ENCODE measurements at regions not wholly inside any gene's neighbourhood (a gene's known extent, or its start where the extent isn't known, plus 50 kb on each side); places are given as distances from the start of the nearest gene placed in this dataset.

- no peak overlapping the region for H3K4me2 ChIP-seq (ENCODE audit: insufficient read depth, insufficient read length, low read length)
- H3K14ac ChIP-seq (ENCODE audit: insufficient read depth, low read length): no peak overlapping the region
- H2AK5ac ChIP-seq (ENCODE audit: insufficient read length, low read length): no peak overlapping the region
- no peaks in the 10 kb centered on the region for H3K23me2 ChIP-seq (ENCODE audit: insufficient read length, low read depth, low read length, poor library complexity, severe bottlenecking)
- no peak overlapping the region for H3T11ph ChIP-seq (ENCODE audit: low read length)
- H3K23ac ChIP-seq (ENCODE audit: insufficient read length, low read depth, low read length): no peak overlapping the region
- Mint-ChIP-seq H3K4me3 (no peak overlapping the region), H3K4me1 (peaks cover 9% of the 10 kb centered on the region in 2 experiments), H3K27me3 (ENCODE audit: low read depth) (no peaks in the 10 kb centered on the region), H3K27ac (no peak overlapping the region), H3K9me3 (no peaks in the 10 kb centered on the region), H3K36me3 (ENCODE audit: insufficient read depth in 1 of 3, low read depth in 3 of 3) (no peaks in the 10 kb centered on the region)
- H3K4me1 ChIP-seq (ENCODE audit: insufficient read depth, low read length): peaks cover 4% of the 10 kb centered on the region; the same call in 1 of the 2 replicates
- no peaks in the 10 kb centered on the region for H3K79me1 ChIP-seq (ENCODE audit: insufficient read depth, low read depth, low read length, poor library complexity, severe bottlenecking)
- H2BK20ac ChIP-seq (ENCODE audit: low read depth, low read length, poor library complexity, severe bottlenecking): no peak overlapping the region
- H4K8ac ChIP-seq (replicated peaks; ENCODE audit: insufficient read length, low read depth, low read length): no peak overlapping the region
- H3K18ac ChIP-seq (ENCODE audit: insufficient read length, low read depth, low read length): no peak overlapping the region
- H2BK5ac ChIP-seq (ENCODE audit: insufficient read length, low read length): no peak overlapping the region
- no peak overlapping the region for H3K56ac ChIP-seq (ENCODE audit: insufficient read length, low read depth, low read length)
- no peak overlapping the region for H3K27ac ChIP-seq (ENCODE audit: insufficient read length, low read depth, low read length)
- H4K20me1 ChIP-seq (ENCODE audit: control insufficient read depth, insufficient read depth, insufficient read length): no peaks in the 10 kb centered on the region
- TF ChIP-seq CTCF (conservative IDR thresholded peaks at IDR 0.05): no peak
- H2BK12ac ChIP-seq (ENCODE audit: insufficient read length, low read depth, low read length): no peak overlapping the region
- H4K5ac ChIP-seq (ENCODE audit: insufficient read length, low read depth, low read length): no peak overlapping the region
- no peak overlapping the region for H2AFZ ChIP-seq (ENCODE audit: low read length)
- H3K4ac ChIP-seq (ENCODE audit: low read depth, low read length): no peak overlapping the region
- H2BK15ac ChIP-seq (ENCODE audit: low read depth, low read length): no peak overlapping the region
- no peaks in the 10 kb centered on the region for H3K27me3 ChIP-seq (ENCODE audit: insufficient read depth, low read length)
- H3K79me2 ChIP-seq (ENCODE audit: insufficient read depth, low read length): 0 out of 2 replicates have a peak, but pooled peaks cover 1% of the 10 kb centered on the region
- DNase-seq: no peak
- no peak overlapping the region for H3K9ac ChIP-seq (ENCODE audit: extremely low read depth, insufficient read length, low read length)
- no peaks in the 10 kb centered on the region for H3K9me3 ChIP-seq (ENCODE audit: control insufficient read depth, low read depth, low read length)
- WGBS (ENCODE audit: extremely low coverage, insufficient read length, low lambda C conversion rate): no CpG with 5 or more reads among the region's 1 CpG
- no peak overlapping the region for H2BK120ac ChIP-seq (ENCODE audit: low read depth, low read length, poor library complexity, severe bottlenecking)
- no peak overlapping the region for H4K91ac ChIP-seq (ENCODE audit: insufficient read length, low read depth, low read length)
These were observed 66.7 kb upstream of the TNIK start for GRCh38 chr3:171526869-171527268.
